ENCODE measurements at regions not wholly inside any gene's neighbourhood (a gene's known extent, or its start where the extent isn't known, plus 50 kb on each side); places are given as distances from the start of the nearest gene placed in this dataset.

- no peak overlapping the region for H3K9ac ChIP-seq (ENCODE audit: insufficient read depth in 1 of 2, low read length in 2 of 2)
- no peaks in the 10 kb centered on the region for H3K9me3 ChIP-seq (ENCODE audit: control insufficient read depth in 4 of 4, insufficient read depth in 3 of 4, low read length in 3 of 4)
- WGBS, 2 donors, result 53 to 66% methylated on average over 4 of the region's 4 CpGs
- H3K4me1 ChIP-seq (ENCODE audit: control insufficient read depth in 5 of 5, insufficient read depth in 5 of 5, low read length in 5 of 5), result no peaks in the 10 kb centered on the region
- TF ChIP-seq CTCF (IDR thresholded peaks at IDR 0.05; ENCODE audit: control extremely low read depth, extremely low read depth), result no peak
- H3K27ac ChIP-seq (ENCODE audit: low read depth in 1 of 2, low read length in 1 of 2), result no peak overlapping the region
- H3K27me3 ChIP-seq (ENCODE audit: control insufficient read depth in 3 of 3, insufficient read depth in 3 of 3, low read length in 2 of 3), result no peaks in the 10 kb centered on the region
- no peaks in the 10 kb centered on the region for H3K36me3 ChIP-seq (ENCODE audit: control insufficient read depth in 4 of 4, insufficient read depth in 4 of 4, low read length in 4 of 4)
- no peak overlapping the region for H3K4me3 ChIP-seq
- DNase-seq, result no peak
- no peak for ATAC-seq (ENCODE audit: insufficient read depth, low FRiP score)
Observed at GRCh38 chr6:96716221-96716620, 121.1 kb downstream of the GPR63 start.

GRCh38 chr6:96715608-96716007 is 121.7 kb downstream of the GPR63 start:
- Histone ChIP-seq H3K4me1 (ENCODE audit: control insufficient read depth in 5 of 5, insufficient read depth in 5 of 5, low read length in 5 of 5) (no peaks in the 10 kb centered on the region), H3K36me3 (ENCODE audit: control insufficient read depth in 4 of 4, insufficient read depth in 4 of 4, low read length in 4 of 4) (no peaks in the 10 kb centered on the region), H3K27ac (ENCODE audit: low read depth in 1 of 2, low read length in 1 of 2) (no peak overlapping the region), H3K9me3 (ENCODE audit: control insufficient read depth in 4 of 4, insufficient read depth in 3 of 4, low read length in 3 of 4) (no peaks in the 10 kb centered on the region), H3K4me3 (no peak overlapping the region), H3K27me3 (ENCODE audit: control insufficient read depth in 3 of 3, insufficient read depth in 3 of 3, low read length in 2 of 3) (no peaks in the 10 kb centered on the region), H3K9ac (ENCODE audit: insufficient read depth in 1 of 2, low read length in 2 of 2) (no peak overlapping the region)
- TF ChIP-seq CTCF (IDR thresholded peaks at IDR 0.05; ENCODE audit: control extremely low read depth, extremely low read depth), result no peak
- ATAC-seq (ENCODE audit: insufficient read depth, low FRiP score) (no peak), DNase-seq (no peak)
- WGBS, 2 donors, result 67 to 69% methylated on average over 1 of the region's 1 CpG

- no peak for TF ChIP-seq CTCF (IDR thresholded peaks at IDR 0.05; ENCODE audit: control extremely low read depth, extremely low read depth)
- no peak overlapping the region for H3K4me3 ChIP-seq
- no peak overlapping the region for H3K9ac ChIP-seq (ENCODE audit: insufficient read depth in 1 of 2, low read length in 2 of 2)
- 74 to 82% methylated on average over 2 of the region's 2 CpGs for WGBS, 2 donors
- no peaks in the 10 kb centered on the region for H3K36me3 ChIP-seq (ENCODE audit: control insufficient read depth in 4 of 4, insufficient read depth in 4 of 4, low read length in 4 of 4)
- no peak for DNase-seq
- no peaks in the 10 kb centered on the region for H3K4me1 ChIP-seq (ENCODE audit: control insufficient read depth in 5 of 5, insufficient read depth in 5 of 5, low read length in 5 of 5)
- no peak overlapping the region for H3K27ac ChIP-seq (ENCODE audit: low read depth in 1 of 2, low read length in 1 of 2)
- ATAC-seq (ENCODE audit: insufficient read depth, low FRiP score), result no peak
- no peaks in the 10 kb centered on the region for H3K27me3 ChIP-seq (ENCODE audit: control insufficient read depth in 3 of 3, insufficient read depth in 3 of 3, low read length in 2 of 3)
- no peaks in the 10 kb centered on the region for H3K9me3 ChIP-seq (ENCODE audit: control insufficient read depth in 4 of 4, insufficient read depth in 3 of 4, low read length in 3 of 4)
Observed at GRCh38 chr6:96704713-96705112, 132.6 kb downstream of the GPR63 start.

- DNase-seq (no peak), ATAC-seq (ENCODE audit: insufficient read depth, low FRiP score) (no peak)
- Histone ChIP-seq H3K4me3 (no peak overlapping the region), H3K27me3 (ENCODE audit: control insufficient read depth in 3 of 3, insufficient read depth in 3 of 3, low read length in 2 of 3) (no peaks in the 10 kb centered on the region), H3K4me1 (ENCODE audit: control insufficient read depth in 5 of 5, insufficient read depth in 5 of 5, low read length in 5 of 5) (no peaks in the 10 kb centered on the region), H3K9me3 (ENCODE audit: control insufficient read depth in 4 of 4, insufficient read depth in 3 of 4, low read length in 3 of 4) (no peaks in the 10 kb centered on the region), H3K9ac (ENCODE audit: insufficient read depth in 1 of 2, low read length in 2 of 2) (no peak overlapping the region), H3K27ac (ENCODE audit: low read depth in 1 of 2, low read length in 1 of 2) (no peak overlapping the region), H3K36me3 (ENCODE audit: control insufficient read depth in 4 of 4, insufficient read depth in 4 of 4, low read length in 4 of 4) (no peaks in the 10 kb centered on the region)
- WGBS, 2 donors, result 60 to 79% methylated on average over 4 of the region's 4 CpGs
- TF ChIP-seq CTCF (IDR thresholded peaks at IDR 0.05; ENCODE audit: control extremely low read depth, extremely low read depth), result no peak
Observed at GRCh38 chr6:96702626-96703025, 134.7 kb downstream of the GPR63 start.

Measured in lung (tissue), 11 donors.